ENCODE measurements at regions not wholly inside any gene's neighbourhood (a gene's known extent, or its start where the extent isn't known, plus 50 kb on each side); places are given as distances from the start of the nearest gene placed in this dataset.

- no peak overlapping the region for H3K4me3 ChIP-seq (ENCODE audit: low read depth, low read length)
- DNase-seq (ENCODE audit: low read depth), result no peak
- TF ChIP-seq CTCF (conservative IDR thresholded peaks at IDR 0.05; ENCODE audit: low read depth, low read length), result peak; percentile 24
Measured at GRCh38 chr3:44077267-44077666, 164.4 kb upstream of the TOPAZ1 start.

GRCh38 chr3:44078863-44079262 lies 162.8 kb upstream of the TOPAZ1 start:
- no peak for DNase-seq (ENCODE audit: low read depth)
- TF ChIP-seq CTCF (conservative IDR thresholded peaks at IDR 0.05; ENCODE audit: low read depth, low read length), result no peak
- H3K4me3 ChIP-seq (ENCODE audit: low read depth, low read length), result no peak overlapping the region

GRCh38 chr3:44079916-44080315 lies 161.8 kb upstream of the TOPAZ1 start:
- H3K4me3 ChIP-seq (ENCODE audit: low read depth, low read length), result no peak overlapping the region
- TF ChIP-seq CTCF (conservative IDR thresholded peaks at IDR 0.05; ENCODE audit: low read depth, low read length), result no peak
- no peak for DNase-seq (ENCODE audit: low read depth)

- H3K4me3 ChIP-seq (ENCODE audit: low read depth, low read length), result no peak overlapping the region
- DNase-seq (ENCODE audit: low read depth), result no peak
- no peak for TF ChIP-seq CTCF (conservative IDR thresholded peaks at IDR 0.05; ENCODE audit: low read depth, low read length)
Measured at GRCh38 chr3:44080474-44081072, 161.1 kb upstream of the TOPAZ1 start.

GRCh38 chr3:44090036-44090435 lies 151.7 kb upstream of the TOPAZ1 start:
- no peak overlapping the region for H3K4me3 ChIP-seq (ENCODE audit: low read depth, low read length)
- TF ChIP-seq CTCF (conservative IDR thresholded peaks at IDR 0.05; ENCODE audit: low read depth, low read length), result no peak
- DNase-seq (ENCODE audit: low read depth), result no peak

- no peak for TF ChIP-seq CTCF (conservative IDR thresholded peaks at IDR 0.05; ENCODE audit: low read depth, low read length)
- no peak overlapping the region for H3K4me3 ChIP-seq (ENCODE audit: low read depth, low read length)
- no peak for DNase-seq (ENCODE audit: low read depth)
Measured at GRCh38 chr3:44092497-44092896, 149.2 kb upstream of the TOPAZ1 start.

- DNase-seq (ENCODE audit: low read depth), result no peak
- no peak for TF ChIP-seq CTCF (conservative IDR thresholded peaks at IDR 0.05; ENCODE audit: low read depth, low read length)
- no peak overlapping the region for H3K4me3 ChIP-seq (ENCODE audit: low read depth, low read length)
Measured at GRCh38 chr3:44093531-44093930, 148.2 kb upstream of the TOPAZ1 start.

Data from epithelial cell of proximal tubule (primary cell).